ENCODE measurements at regions not wholly inside any gene's neighbourhood (a gene's known extent, or its start where the extent isn't known, plus 50 kb on each side); places are given as distances from the start of the nearest gene placed in this dataset.

- no peak overlapping the region for H3K23ac ChIP-seq (ENCODE audit: insufficient read length, low read depth, low read length)
- H2BK120ac ChIP-seq (ENCODE audit: low read depth, low read length, poor library complexity, severe bottlenecking): no peak overlapping the region
- no peaks in the 10 kb centered on the region for H3K79me1 ChIP-seq (ENCODE audit: insufficient read depth, low read depth, low read length, poor library complexity, severe bottlenecking)
- H4K8ac ChIP-seq (replicated peaks; ENCODE audit: insufficient read length, low read depth, low read length): no peak overlapping the region
- H4K91ac ChIP-seq (ENCODE audit: insufficient read length, low read depth, low read length): no peak overlapping the region
- Mint-ChIP-seq H3K36me3 (ENCODE audit: insufficient read depth in 1 of 3, low read depth in 3 of 3) (no peaks in the 10 kb centered on the region), H3K9me3 (no peaks in the 10 kb centered on the region), H3K4me1 (peaks cover 26 to 28% of the 10 kb centered on the region in 2 experiments), H3K27ac (no peak overlapping the region), H3K4me3 (no peak overlapping the region), H3K27me3 (ENCODE audit: low read depth) (peaks cover 17% of the 10 kb centered on the region)
- no peak overlapping the region for H3K56ac ChIP-seq (ENCODE audit: insufficient read length, low read depth, low read length)
- H4K20me1 ChIP-seq (ENCODE audit: control insufficient read depth, insufficient read depth, insufficient read length): no peaks in the 10 kb centered on the region
- no peak overlapping the region for H2BK15ac ChIP-seq (ENCODE audit: low read depth, low read length)
- H3K23me2 ChIP-seq (ENCODE audit: insufficient read length, low read depth, low read length, poor library complexity, severe bottlenecking): no peaks in the 10 kb centered on the region
- no peak overlapping the region for H2BK20ac ChIP-seq (ENCODE audit: low read depth, low read length, poor library complexity, severe bottlenecking)
- no peaks in the 10 kb centered on the region for H3K27me3 ChIP-seq (ENCODE audit: insufficient read depth, low read length)
- H2AK5ac ChIP-seq (ENCODE audit: insufficient read length, low read length): no peak overlapping the region
- H3T11ph ChIP-seq (ENCODE audit: low read length): no peak overlapping the region
- peaks cover 8% of the 10 kb centered on the region for H3K4me1 ChIP-seq (ENCODE audit: insufficient read depth, low read length)
- peak; percentile 38 for DNase-seq
- H3K4ac ChIP-seq (ENCODE audit: low read depth, low read length): no peak overlapping the region
- no peak overlapping the region for H3K14ac ChIP-seq (ENCODE audit: insufficient read depth, low read length)
- H3K9ac ChIP-seq (ENCODE audit: extremely low read depth, insufficient read length, low read length): no peak overlapping the region
- no peak overlapping the region for H4K5ac ChIP-seq (ENCODE audit: insufficient read length, low read depth, low read length)
- no peak overlapping the region for H2BK5ac ChIP-seq (ENCODE audit: insufficient read length, low read length)
- peak; percentile 39; the same call in 1 of the 3 replicates for TF ChIP-seq CTCF (conservative IDR thresholded peaks at IDR 0.05)
- no peak overlapping the region for H3K27ac ChIP-seq (ENCODE audit: insufficient read length, low read depth, low read length)
- H3K18ac ChIP-seq (ENCODE audit: insufficient read length, low read depth, low read length): no peak overlapping the region
- H3K79me2 ChIP-seq (ENCODE audit: insufficient read depth, low read length): no peaks in the 10 kb centered on the region
- H3K4me2 ChIP-seq (ENCODE audit: insufficient read depth, insufficient read length, low read length): no peak overlapping the region
- no peak overlapping the region for H2BK12ac ChIP-seq (ENCODE audit: insufficient read length, low read depth, low read length)
- no CpG with 5 or more reads among the region's 5 CpGs for WGBS (ENCODE audit: extremely low coverage, insufficient read length, low lambda C conversion rate)
- no peaks in the 10 kb centered on the region for H3K9me3 ChIP-seq (ENCODE audit: control insufficient read depth, low read depth, low read length)
- H2AFZ ChIP-seq (ENCODE audit: low read length): no peak overlapping the region
These were observed 235.3 kb downstream of the ABHD5 start for GRCh38 chr3:43926055-43926454.

All from H9 (cell line).